H7 (cell line): ENCODE measurements at regions not wholly inside any gene's neighbourhood (a gene's known extent, or its start where the extent isn't known, plus 50 kb on each side); places are given as distances from the start of the nearest gene placed in this dataset.

Experiments used
- DNase-seq: peaks from one replicate; pipeline ENCODE4 v3.0.0; 2012
- H3K27me3 ChIP-seq: 2 replicates; pipeline ENCODE4 v1.6.0; 2011; ENCODE audit warnings: mild to moderate bottlenecking, low read length; ENCODE audit not compliant: control insufficient read depth, insufficient read depth
- H3K36me3 ChIP-seq: replicated peaks from 2 replicates; pipeline ENCODE4 v1.5.1; 2011; ENCODE audit warnings: low read length; ENCODE audit not compliant: control insufficient read depth, insufficient read depth
- H3K4me3 ChIP-seq: 2 replicates; pipeline ENCODE4 v1.5.1; 2011; ENCODE audit warnings: low read depth, mild to moderate bottlenecking, control low read depth, low read length, moderate library complexity; ENCODE audit not compliant: insufficient read depth

DNA sequence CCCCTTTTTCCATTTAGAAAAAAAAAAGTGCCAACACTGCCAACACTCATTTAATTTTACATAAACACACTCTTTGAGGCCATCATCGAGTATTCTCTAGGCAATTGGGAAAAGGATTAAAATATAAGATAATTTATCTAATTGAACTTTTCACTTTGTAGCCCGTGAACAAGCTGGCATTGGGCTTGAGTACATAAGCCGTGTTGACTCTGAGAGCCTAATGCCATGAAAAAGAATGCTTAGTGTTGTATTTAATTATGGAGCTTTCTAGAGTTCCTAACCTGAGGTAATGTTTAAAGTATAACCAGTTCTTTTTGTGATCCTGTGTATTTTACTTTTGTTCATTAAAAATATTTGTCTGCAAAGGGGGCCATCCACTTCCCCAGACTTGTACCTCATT lies 193.8 kb downstream of the LYPLAL1 start:
- Histone ChIP-seq H3K4me3 (no peak overlapping the region), H3K27me3 (no peaks in the 10 kb centered on the region), H3K36me3 (no peaks in the 10 kb centered on the region)
- no peak for DNase-seq

DNA sequence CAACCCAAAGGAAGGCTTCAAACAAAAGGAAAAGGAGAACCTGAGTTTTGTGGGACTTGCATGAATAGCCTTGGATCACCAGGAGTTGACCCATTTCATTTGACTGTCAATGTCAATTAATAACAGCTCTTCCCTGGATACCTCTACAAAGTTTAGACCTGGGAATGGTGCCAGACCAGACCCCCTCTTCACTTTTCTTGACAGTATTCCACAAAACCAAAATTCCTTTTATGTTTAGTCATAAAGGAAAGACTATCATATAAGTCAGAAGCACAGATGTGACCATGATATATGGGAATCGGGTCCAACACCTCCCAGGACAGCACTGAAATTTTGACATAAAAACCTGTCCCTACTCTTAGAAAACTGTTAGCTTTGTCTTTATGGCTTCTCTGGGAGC lies 191.8 kb downstream of the LYPLAL1 start:
- Histone ChIP-seq H3K4me3 (no peak overlapping the region), H3K27me3 (no peaks in the 10 kb centered on the region), H3K36me3 (no peaks in the 10 kb centered on the region)
- no peak for DNase-seq

DNA sequence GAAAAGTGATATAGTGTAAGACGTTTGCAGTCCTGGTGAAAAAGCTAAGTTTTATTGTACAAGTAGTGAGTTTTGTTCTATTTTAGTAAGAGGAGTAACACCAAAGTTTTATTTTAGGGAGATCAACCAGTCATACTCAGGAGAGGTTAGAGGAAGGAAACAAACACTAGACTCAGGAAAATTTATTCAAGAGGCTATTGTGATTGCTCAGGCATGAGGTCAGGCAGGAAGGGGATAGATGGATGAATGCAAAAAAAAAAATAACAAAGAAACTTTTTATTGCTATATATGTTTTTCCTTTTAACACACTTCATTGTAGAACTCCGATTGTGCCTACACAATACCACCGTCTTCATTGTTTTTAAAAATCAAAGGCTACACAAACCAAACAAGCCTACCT lies 189.0 kb downstream of the LYPLAL1 start:
- no peak overlapping the region for H3K4me3 ChIP-seq
- H3K36me3 ChIP-seq: no peaks in the 10 kb centered on the region
- no peaks in the 10 kb centered on the region for H3K27me3 ChIP-seq
- DNase-seq: no peak

DNA sequence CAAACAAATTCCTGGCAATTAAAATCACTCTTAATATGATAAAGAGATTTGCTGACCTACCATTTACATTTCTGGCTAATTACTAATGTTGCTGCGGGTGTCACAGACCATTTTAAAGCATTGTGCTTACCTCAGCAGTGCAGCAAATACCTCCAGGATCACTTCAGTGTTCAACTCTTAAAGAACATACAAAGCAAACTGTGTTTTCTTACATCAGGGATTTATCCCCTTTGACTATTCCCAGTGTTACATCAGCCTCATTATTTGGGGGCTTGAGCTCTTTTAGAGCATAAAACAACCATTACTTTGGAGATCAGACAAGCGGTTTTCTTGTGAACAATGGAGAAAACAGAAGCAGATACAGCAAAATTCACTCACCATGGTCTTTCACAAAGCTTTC lies 185.4 kb downstream of the LYPLAL1 start:
- DNase-seq: no peak
- Histone ChIP-seq H3K36me3 (no peaks in the 10 kb centered on the region), H3K27me3 (no peaks in the 10 kb centered on the region), H3K4me3 (no peak overlapping the region)

DNA sequence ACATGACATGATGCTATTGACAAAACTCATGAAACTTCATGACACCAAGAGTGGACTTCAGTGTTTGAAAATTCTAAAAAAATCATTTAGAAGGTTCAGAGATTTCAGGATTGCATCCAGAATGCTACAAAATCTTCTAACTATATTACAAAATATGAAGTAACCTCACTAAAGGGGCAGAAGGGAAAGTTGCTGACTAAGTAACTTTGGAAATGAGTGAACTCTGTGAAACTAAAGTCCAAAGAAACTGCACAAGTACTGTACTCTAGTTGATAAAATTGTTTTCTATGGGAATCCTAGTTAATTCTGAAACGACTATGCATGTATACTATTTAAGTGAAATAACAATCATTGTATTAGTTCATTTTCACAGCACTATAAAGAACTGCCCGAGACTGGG lies 184.4 kb downstream of the LYPLAL1 start:
- no peaks in the 10 kb centered on the region for H3K27me3 ChIP-seq
- H3K36me3 ChIP-seq: no peaks in the 10 kb centered on the region
- no peak overlapping the region for H3K4me3 ChIP-seq
- DNase-seq: no peak

DNA sequence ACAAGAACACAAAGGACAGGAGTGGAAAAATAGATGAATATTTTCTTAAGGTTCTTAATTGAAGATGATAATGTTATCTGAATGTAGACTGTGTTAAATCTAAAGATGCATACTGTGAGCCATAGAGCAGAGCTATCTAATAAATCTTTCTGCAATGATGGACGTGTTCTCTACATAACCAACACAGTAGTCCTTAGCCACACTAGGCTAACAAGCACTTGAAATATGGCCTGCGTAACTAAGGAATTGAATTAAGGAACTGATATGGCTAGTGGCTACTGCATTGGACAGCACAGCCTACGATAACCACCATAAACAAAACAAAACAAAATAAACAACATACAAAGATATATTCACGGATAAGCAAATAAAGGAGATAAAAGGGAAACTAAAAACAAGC lies 181.3 kb downstream of the LYPLAL1 start:
- Histone ChIP-seq H3K4me3 (no peak overlapping the region), H3K36me3 (no peaks in the 10 kb centered on the region), H3K27me3 (no peaks in the 10 kb centered on the region)
- DNase-seq: no peak

DNA sequence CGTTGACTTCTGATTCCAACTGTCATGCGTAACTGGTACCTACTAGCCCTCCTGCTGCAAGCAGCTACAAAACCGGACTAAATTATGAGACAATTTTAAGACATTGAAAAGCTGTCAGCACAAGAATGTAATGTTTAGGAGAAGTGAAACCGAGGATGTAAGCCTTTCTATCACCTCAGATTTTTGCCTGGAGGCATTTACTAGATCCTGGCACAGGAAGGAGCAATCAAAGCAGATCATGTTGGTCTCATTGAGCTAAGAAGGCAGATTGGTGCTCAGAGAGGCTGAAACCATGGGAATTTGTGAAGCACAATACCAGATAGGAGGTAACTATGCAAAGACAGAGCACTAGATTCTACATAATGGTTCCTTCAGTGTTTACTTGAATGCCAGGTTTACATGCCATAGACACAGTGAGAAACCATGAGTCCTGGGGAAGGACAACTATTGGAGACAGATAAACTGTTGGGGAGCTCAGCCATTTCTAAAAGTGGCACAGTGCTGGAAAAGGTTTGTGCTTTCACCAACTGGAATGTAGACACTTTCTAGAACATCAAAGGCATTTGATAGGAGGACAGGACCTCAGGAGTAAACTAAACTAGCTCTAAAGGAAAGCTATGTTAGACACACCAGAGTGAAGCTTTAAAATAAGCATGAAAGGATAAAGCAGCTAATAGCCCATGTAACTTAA lies 179.4 kb downstream of the LYPLAL1 start:
- DNase-seq: no peak
- no peaks in the 10 kb centered on the region for H3K27me3 ChIP-seq
- H3K4me3 ChIP-seq: no peak overlapping the region
- H3K36me3 ChIP-seq: no peaks in the 10 kb centered on the region

DNA sequence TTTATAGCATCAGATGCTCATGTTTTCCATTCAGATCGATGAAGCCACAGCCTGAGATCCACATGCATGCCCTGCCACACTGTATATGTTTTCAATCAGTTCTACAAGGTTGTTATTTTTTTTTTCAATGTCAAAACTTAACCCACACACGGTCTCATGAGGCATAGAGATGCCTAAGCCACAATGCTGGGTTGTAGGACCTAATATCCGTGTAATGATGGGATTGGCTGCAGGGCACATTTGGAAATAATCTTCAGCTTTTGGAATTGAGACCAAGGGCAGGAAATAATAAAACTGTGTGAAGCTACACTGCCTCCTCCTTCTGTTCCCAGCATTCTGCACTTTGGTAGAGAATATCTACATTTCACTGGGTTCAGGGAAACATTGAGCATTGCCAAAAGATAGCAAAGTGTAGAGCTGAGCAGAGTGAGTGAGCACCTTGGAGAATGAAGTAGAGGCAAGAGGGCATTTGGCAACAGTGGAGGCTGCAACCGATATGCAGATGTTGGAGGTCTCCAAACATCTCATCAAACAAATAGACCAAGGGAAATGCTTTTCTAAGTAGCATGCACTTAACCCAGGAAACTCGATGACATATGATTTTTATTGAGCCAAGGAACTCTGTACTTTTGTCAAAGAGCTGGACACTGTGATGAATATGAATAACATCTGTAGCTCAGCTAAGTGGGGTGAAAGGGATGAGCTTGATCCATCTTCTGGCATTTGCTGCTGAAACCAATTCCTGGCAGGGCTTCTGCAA lies 176.7 kb downstream of the LYPLAL1 start:
- no peak for DNase-seq
- Histone ChIP-seq H3K4me3 (no peak overlapping the region), H3K36me3 (no peaks in the 10 kb centered on the region), H3K27me3 (no peaks in the 10 kb centered on the region)

DNA sequence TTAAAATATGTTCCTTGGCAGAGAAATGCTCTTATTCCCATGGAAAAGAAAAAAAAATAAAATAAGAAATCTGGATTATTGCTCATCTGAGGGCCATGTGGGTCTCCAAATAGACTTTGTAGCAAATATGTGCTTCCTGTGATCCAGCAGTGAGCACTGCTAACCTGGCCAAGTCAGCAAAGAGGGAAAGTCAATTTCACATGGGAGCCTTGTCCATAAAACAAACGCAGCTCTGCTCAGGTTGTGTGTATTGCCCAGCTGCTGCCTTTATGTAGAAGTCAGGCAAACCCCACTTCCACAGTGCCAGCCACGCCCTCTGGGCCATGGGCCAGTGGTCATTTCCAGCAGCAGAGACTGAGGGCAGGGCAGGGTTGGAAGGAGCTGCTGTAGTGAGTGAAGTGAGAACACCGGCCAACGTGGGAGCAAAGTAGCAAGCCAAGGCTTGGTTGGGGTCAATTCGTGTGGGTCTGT lies 174.3 kb downstream of the LYPLAL1 start:
- Histone ChIP-seq H3K4me3 (no peak overlapping the region), H3K36me3 (no peaks in the 10 kb centered on the region), H3K27me3 (no peaks in the 10 kb centered on the region)
- no peak for DNase-seq

DNA sequence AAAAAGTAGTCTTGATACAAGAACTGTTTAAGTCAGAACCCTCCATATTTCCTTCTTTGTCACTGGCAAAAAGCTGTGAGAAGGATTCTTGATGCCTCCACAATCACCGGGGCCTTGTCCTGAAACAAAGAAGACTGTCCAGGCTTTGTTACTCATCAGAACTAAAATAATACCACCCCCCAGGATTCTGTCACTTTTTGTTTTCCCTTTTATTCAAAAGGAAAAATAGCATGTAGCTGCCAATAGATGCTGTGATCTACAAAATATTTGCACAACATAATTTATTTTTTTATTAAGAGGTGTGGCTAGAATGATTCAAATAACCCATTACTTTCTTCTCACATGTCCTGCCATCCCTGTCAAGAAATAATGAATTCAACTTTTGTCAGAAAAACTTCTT lies 173.7 kb downstream of the LYPLAL1 start:
- H3K27me3 ChIP-seq: no peaks in the 10 kb centered on the region
- no peaks in the 10 kb centered on the region for H3K36me3 ChIP-seq
- H3K4me3 ChIP-seq: no peak overlapping the region
- no peak for DNase-seq

DNA sequence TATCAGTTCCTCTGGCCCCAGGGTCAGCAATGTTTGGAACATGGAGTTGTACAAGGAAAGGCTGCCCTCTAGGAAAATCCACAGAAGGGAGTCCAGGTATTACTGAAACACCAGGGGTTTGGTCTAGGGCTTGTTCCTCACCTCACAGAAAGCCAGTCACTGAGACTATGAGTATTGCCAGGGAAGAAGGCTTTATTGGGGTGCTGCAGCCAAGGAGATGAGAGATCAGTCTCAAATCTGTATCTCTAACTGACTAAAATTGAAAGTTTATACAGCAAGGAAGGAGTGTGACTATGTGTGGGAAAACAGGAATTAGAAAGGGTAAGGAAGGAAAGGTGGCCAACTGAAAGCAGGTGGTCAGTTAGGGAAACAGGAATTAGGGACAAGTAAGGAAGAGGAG lies 172.3 kb downstream of the LYPLAL1 start:
- Histone ChIP-seq H3K36me3 (no peaks in the 10 kb centered on the region), H3K27me3 (no peaks in the 10 kb centered on the region), H3K4me3 (no peak overlapping the region)
- DNase-seq: no peak

DNA sequence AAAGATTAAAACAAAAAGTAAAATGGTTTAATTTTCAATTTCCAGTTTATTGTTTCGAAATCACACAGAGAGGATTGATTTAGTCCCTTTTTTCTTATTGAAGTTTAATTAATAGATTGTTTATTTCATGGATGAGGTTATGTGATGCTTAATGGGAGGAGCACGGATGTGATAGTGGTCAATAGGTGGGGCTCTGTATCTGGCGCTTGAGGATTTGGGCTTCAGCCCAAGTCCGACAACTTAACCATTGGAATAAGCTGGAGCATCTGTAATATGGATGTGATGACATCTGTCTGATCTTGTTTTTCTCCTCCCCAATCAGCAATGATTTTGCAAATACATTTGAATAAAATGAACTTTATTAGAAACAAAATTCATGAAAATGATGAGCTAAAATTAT lies 169.2 kb downstream of the LYPLAL1 start:
- H3K4me3 ChIP-seq: no peak overlapping the region
- no peaks in the 10 kb centered on the region for H3K36me3 ChIP-seq
- DNase-seq: no peak
- H3K27me3 ChIP-seq: no peaks in the 10 kb centered on the region

DNA sequence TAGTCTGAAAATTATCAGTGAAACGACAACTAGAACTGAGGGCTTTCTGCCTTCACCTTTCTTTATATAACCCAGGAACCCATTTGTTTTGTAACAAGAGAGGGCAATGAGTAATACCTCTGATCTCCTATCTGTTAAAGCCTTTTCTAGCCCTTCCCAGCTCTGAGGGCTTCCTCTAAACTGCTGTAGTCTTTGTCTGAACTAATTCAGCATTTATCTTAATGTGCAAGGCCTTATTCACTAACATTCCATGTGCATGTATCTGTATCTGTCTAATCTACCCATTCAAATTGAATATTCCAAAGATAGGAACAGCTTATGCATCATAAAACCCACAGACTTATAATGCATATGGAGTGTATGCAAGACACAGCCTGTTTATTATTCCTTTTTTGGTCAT lies 167.1 kb downstream of the LYPLAL1 start:
- Histone ChIP-seq H3K27me3 (no peaks in the 10 kb centered on the region), H3K36me3 (no peaks in the 10 kb centered on the region), H3K4me3 (no peak overlapping the region)
- DNase-seq: no peak

DNA sequence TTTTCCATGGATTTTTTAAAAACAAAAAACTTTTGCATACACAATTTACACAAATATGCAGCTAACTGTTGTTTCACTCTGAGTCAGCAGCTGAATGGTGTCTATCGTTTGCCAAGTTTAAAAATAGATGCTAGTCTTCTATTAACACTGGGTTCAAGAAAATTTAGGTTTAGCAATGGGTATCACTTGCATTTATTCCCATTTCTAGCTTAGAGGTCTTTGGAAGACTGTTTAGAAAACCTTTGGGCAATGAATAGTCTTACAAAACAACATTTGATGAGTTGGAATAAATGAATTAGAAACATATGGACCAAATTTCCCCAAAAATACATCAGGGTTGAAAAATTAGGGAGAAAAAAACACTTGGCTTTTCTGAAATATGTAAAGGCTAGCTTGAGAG lies 165.8 kb downstream of the LYPLAL1 start:
- Histone ChIP-seq H3K36me3 (no peaks in the 10 kb centered on the region), H3K27me3 (no peaks in the 10 kb centered on the region), H3K4me3 (no peak overlapping the region)
- no peak for DNase-seq

DNA sequence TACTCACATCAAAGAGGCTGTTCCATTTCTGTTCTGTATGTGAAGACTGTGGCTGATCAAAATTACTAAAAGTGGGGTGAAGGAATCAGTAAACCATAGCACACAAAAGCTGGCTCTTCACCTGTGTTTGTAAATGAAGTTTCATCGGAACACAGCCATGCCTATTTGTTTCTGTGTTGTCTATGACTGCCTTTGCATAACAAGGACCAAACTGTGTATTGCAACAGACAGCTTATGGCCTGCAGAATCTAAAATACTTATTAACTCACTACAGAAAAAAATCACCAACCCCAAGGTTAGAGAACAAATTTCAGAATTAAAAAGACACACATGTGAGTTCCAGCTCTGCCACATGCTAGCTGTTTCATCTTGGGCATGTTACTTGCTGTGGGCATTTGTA lies 163.9 kb downstream of the LYPLAL1 start:
- H3K4me3 ChIP-seq: no peak overlapping the region
- DNase-seq: no peak
- no peaks in the 10 kb centered on the region for H3K36me3 ChIP-seq
- no peaks in the 10 kb centered on the region for H3K27me3 ChIP-seq
